Adrenal gland (tissue), 9 donors: ENCODE measurements at regions not wholly inside any gene's neighbourhood (a gene's known extent, or its start where the extent isn't known, plus 50 kb on each side); places are given as distances from the start of the nearest gene placed in this dataset.

Experiments used
- DNase-seq, 7 donors: peaks; one replicate each; pipeline ENCODE4 v3.0.0-alpha.2; 2019 to 2020
- H3K27ac ChIP-seq, 5 donors: fragments of 200-600 bp; sonication (generic) in 4 of 5; 1 replicate in 3 of 5; 2 replicates in 2 of 5; pipeline versions ENCODE4 v1.5.1 to v1.8.0; 2016 to 2020; ENCODE audit warnings: mild to moderate bottlenecking in 1 of 5
- H3K27me3 ChIP-seq: fragments of 200-600 bp; 2 replicates; pipeline ENCODE4 v1.8.0; 2021
- H3K36me3 ChIP-seq, 2 donors: fragments of 200-600 bp; replicated peaks in 1 of 2; 1 replicate in 1 of 2; 2 replicates in 1 of 2; pipeline versions ENCODE4 v1.5.1 to v1.8.0; 2018 to 2022
- H3K4me1 ChIP-seq, 2 donors: fragments of 200-600 bp; replicated peaks in 1 of 2; 1 replicate in 1 of 2; 2 replicates in 1 of 2; pipeline versions ENCODE4 v1.5.1 to v1.8.0; 2018 to 2021
- H3K4me3 ChIP-seq, 4 donors: fragments of 200-600 bp; sonication (generic) in 3 of 4; one replicate each; pipeline ENCODE4 v1.5.1; 2016 to 2018
- H3K9me3 ChIP-seq, 3 donors: fragments of 200-600 bp; sonication (generic) in 1 of 3; replicated peaks in 1 of 3; 1 replicate in 2 of 3; 2 replicates in 1 of 3; pipeline versions ENCODE4 v1.5.1 to v1.8.0; 2016 to 2021
- POLR2A ChIP-seq, 2 donors: fragments of 450-650 bp; IDR thresholded peaks; one replicate each; pipeline ENCODE4 v1.6.1; 2017; ENCODE audit warnings: antibody characterized with exemption in 2 of 2, mild to moderate bottlenecking in 2 of 2, moderate library complexity in 1 of 2
- WGBS, 4 donors: extraction: QIAGEN DNeasy Blood & Tissue Kit in 2 of 4; methylation state at CpG; one replicate each; pipeline versions ENCODE4 v1.1.5 to v1.1.7; 2013 to 2017; 5-methylcytosine and 5-hydroxymethylcytosine counted together
- intact Hi-C, 2 donors: fragments of 100-400 bp; cut with DNase I; formaldehyde crosslinking; loops; one replicate each; pipeline versions ENCODE4 v1.14.1 to v1.15.0; 2022 to 2023
- TF ChIP-seq, protein P1 (sequence below), 6 experiments: fragments of 450-650 bp in 4 of 6; fragments of 200-600 bp in 2 of 6; sonication (generic) in 1 of 6; IDR thresholded peaks; 1 replicate in 5 of 6; 2 replicates in 1 of 6; pipeline versions ENCODE4 v1.5.1 to v1.8.0; 2016 to 2021; ENCODE audit warnings: antibody characterized with exemption in 6 of 6, mild to moderate bottlenecking in 2 of 6, moderate library complexity in 1 of 6
- donor health status: healthy with polysubstance abuse.
- donor health status: Bipolar disorder and iron deficiency.
- donor health status: DM: yes; HTN: yes; CAD: no.
- donor health status: DM: no; HTN: no; CAD: no.
- donor health status: DM: no; HTN: no; CAD: no.

DNA sequence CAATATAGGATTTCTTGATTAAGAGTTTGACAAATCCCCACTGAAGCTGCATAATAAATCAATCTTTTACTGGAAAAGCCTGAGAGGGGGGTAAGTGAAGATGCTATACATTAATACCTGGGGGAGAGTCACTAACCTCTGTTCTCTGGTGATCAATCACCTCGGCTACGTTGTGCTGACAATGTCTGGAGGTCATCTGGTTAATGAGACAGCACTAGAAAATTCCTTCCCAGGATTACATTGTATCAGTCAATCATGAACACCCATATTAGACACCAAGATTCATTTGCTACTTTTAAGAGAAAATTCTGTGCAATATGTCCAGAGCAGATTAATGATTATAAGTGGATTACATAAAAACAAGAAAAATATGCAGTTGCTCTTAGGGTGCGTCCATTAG, 408.3 kb downstream of the PDHA2 start:
- DNase-seq = no peak
- H3K4me1 ChIP-seq = no peaks in the 10 kb centered on the region
- no peaks in the 10 kb centered on the region for H3K36me3 ChIP-seq
- H3K27me3 ChIP-seq = no peaks in the 10 kb centered on the region
- no peak for TF ChIP-seq POLR2A (IDR thresholded peaks at IDR 0.05)
- TF ChIP-seq, protein P1, sequence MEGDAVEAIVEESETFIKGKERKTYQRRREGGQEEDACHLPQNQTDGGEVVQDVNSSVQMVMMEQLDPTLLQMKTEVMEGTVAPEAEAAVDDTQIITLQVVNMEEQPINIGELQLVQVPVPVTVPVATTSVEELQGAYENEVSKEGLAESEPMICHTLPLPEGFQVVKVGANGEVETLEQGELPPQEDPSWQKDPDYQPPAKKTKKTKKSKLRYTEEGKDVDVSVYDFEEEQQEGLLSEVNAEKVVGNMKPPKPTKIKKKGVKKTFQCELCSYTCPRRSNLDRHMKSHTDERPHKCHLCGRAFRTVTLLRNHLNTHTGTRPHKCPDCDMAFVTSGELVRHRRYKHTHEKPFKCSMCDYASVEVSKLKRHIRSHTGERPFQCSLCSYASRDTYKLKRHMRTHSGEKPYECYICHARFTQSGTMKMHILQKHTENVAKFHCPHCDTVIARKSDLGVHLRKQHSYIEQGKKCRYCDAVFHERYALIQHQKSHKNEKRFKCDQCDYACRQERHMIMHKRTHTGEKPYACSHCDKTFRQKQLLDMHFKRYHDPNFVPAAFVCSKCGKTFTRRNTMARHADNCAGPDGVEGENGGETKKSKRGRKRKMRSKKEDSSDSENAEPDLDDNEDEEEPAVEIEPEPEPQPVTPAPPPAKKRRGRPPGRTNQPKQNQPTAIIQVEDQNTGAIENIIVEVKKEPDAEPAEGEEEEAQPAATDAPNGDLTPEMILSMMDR (IDR thresholded peaks at IDR 0.05) = no peak
- no peak overlapping the region for H3K4me3 ChIP-seq
- intact Hi-C loops = no loop called here
- H3K27ac ChIP-seq = no peak overlapping the region
- WGBS, 4 donors = 50 to 73% (median 57%) methylated on average over 3 of the region's 3 CpGs
- H3K9me3 ChIP-seq = no peaks in the 10 kb centered on the region

DNA sequence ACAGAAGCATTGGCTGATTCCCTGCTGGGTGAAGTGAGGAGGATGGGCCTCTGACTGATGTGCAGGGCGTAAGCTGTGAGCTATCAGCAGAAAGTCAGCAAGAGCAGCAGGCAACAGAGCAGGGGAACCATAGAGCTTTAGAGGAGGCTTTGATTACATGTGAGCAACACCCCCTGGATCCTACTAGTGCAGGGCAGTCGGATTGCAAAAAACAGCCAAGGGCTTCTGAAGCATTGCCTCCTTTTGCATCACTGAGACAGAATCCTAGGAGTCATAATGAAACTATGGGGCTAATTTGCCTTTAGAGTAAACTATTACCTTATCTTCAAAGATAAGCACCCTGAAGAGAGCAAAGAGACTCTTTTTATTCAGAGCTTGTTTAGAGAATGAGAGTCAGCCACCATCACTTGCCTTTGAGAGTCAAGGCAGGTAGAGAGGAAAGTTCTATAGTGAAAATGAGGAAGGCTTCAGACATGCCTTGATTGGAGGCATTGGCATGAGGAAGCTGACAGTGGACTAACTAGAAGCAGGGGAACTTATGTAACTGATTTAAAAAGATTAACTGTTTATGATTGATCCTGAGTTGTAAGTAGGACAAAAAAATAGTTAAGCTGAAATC, 420.3 kb downstream of the PDHA2 start:
- H3K36me3 ChIP-seq = no peaks in the 10 kb centered on the region
- no peaks in the 10 kb centered on the region for H3K27me3 ChIP-seq
- TF ChIP-seq, protein P1 (IDR thresholded peaks at IDR 0.05) = no peak
- TF ChIP-seq POLR2A (IDR thresholded peaks at IDR 0.05) = no peak
- H3K4me1 ChIP-seq = no peaks in the 10 kb centered on the region
- DNase-seq = no peak
- 48 to 75% (median 67%) methylated on average over 2 of the region's 2 CpGs for WGBS, 4 donors
- no peaks in the 10 kb centered on the region for H3K9me3 ChIP-seq
- H3K4me3 ChIP-seq = no peak overlapping the region
- intact Hi-C loops = no loop called here
- H3K27ac ChIP-seq = no peak overlapping the region

DNA sequence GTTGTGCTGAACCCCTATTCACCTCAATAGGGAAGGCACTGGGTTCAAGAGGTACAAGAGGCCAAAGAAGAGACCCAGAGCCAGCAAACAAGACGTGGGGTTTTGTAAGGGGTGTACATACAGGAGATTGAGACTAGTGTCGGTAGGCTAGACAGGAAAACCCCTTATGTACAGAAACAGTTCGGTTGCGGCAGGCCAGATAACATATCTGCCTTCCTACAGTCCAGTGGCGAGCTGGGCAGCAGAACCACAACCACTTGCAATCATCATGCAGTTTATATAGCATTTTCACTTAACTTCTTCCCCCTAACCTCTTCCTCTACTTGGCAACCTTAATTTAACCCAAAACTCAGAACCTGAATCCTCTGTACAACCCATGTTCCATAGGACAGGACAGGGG, 422.2 kb downstream of the PDHA2 start:
- Histone ChIP-seq H3K27ac (no peak overlapping the region), H3K36me3 (no peaks in the 10 kb centered on the region), H3K9me3 (no peaks in the 10 kb centered on the region), H3K27me3 (no peaks in the 10 kb centered on the region), H3K4me1 (no peaks in the 10 kb centered on the region), H3K4me3 (no peak overlapping the region)
- WGBS, 4 donors = 77 to 90% (median 87%) methylated on average over 5 of the region's 5 CpGs
- TF ChIP-seq, protein P1 (IDR thresholded peaks at IDR 0.05) = no peak
- TF ChIP-seq POLR2A (IDR thresholded peaks at IDR 0.05) = no peak
- intact Hi-C loops = no loop called here
- DNase-seq = no peak

DNA sequence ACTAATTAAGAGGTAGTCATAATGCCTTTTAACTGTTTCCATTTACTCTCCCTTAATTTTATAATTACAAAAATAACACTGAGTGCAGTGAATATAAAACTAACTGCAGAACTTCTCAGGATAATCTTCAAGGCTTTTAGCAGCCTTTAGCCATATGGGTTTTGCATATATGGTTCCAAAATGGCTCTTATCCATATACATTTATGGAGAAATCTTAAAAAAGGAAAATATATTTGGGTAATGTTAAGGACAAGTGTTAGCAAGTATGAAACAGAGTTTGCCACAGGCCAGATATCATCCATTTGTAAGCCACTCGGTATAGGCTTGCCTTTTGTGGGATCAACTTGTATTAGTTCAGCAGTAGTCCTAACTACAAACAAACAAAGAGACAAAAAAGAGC, 423.4 kb downstream of the PDHA2 start:
- H3K4me3 ChIP-seq = no peak overlapping the region
- no peak for TF ChIP-seq POLR2A (IDR thresholded peaks at IDR 0.05)
- TF ChIP-seq, protein P1 (IDR thresholded peaks at IDR 0.05) = no peak
- no peaks in the 10 kb centered on the region for H3K4me1 ChIP-seq
- intact Hi-C loops = no loop called here
- 81 to 91% (median 89%) methylated on average over 1 of the region's 1 CpG for WGBS, 4 donors
- no peak overlapping the region for H3K27ac ChIP-seq
- no peaks in the 10 kb centered on the region for H3K27me3 ChIP-seq
- no peaks in the 10 kb centered on the region for H3K36me3 ChIP-seq
- no peak for DNase-seq
- H3K9me3 ChIP-seq = no peaks in the 10 kb centered on the region
